GM03348 (cell line): ENCODE measurements at regions not wholly inside any gene's neighbourhood (a gene's known extent, or its start where the extent isn't known, plus 50 kb on each side); places are given as distances from the start of the nearest gene placed in this dataset.

ENCODE experiments used
- DNase-seq: peaks from one replicate; pipeline ENCODE4 v3.0.0; 2012; ENCODE audit warnings: low spot score

- no peak for DNase-seq
These were observed 225.7 kb downstream of the DPH6 start for GRCh38 chr15:35320158-35320780.

- DNase-seq = no peak
These were observed 226.6 kb downstream of the DPH6 start for GRCh38 chr15:35319354-35319753.

GRCh38 chr15:35317217-35317616 lies 228.7 kb downstream of the DPH6 start:
- no peak for DNase-seq

- no peak for DNase-seq
These were observed 227.2 kb upstream of the NANOGP8 start for GRCh38 chr15:35312344-35312743.

- DNase-seq = no peak
These were observed 226.5 kb upstream of the NANOGP8 start for GRCh38 chr15:35311615-35312014.

GRCh38 chr15:35309886-35310285 lies 224.8 kb upstream of the NANOGP8 start:
- peak; percentile 29 for DNase-seq

- DNase-seq = peak; percentile 74
These were observed 223.7 kb upstream of the NANOGP8 start for GRCh38 chr15:35308802-35309201.

GRCh38 chr15:35307676-35308075 lies 222.6 kb upstream of the NANOGP8 start:
- no peak for DNase-seq

GRCh38 chr15:35307026-35307425 lies 221.9 kb upstream of the NANOGP8 start:
- no peak for DNase-seq

GRCh38 chr15:35306361-35306981 lies 221.4 kb upstream of the NANOGP8 start:
- peak; percentile 39 for DNase-seq

GRCh38 chr15:35305946-35306345 lies 220.9 kb upstream of the NANOGP8 start:
- peak; percentile 40 for DNase-seq

- no peak for DNase-seq
These were observed 220.0 kb upstream of the NANOGP8 start for GRCh38 chr15:35305031-35305550.

- no peak for DNase-seq
These were observed 219.3 kb upstream of the NANOGP8 start for GRCh38 chr15:35304389-35304788.

- DNase-seq = no peak
These were observed 217.2 kb upstream of the NANOGP8 start for GRCh38 chr15:35302334-35302733.

- DNase-seq = no peak
These were observed 216.0 kb upstream of the NANOGP8 start for GRCh38 chr15:35301088-35301487.

- no peak for DNase-seq
These were observed 214.1 kb upstream of the NANOGP8 start for GRCh38 chr15:35299059-35299735.

GRCh38 chr15:35298509-35298908 lies 213.4 kb upstream of the NANOGP8 start:
- no peak for DNase-seq

GRCh38 chr15:35293353-35294130 lies 208.4 kb upstream of the NANOGP8 start:
- peak; percentile 71 for DNase-seq

GRCh38 chr15:35290301-35290721 lies 205.2 kb upstream of the NANOGP8 start:
- no peak for DNase-seq

GRCh38 chr15:35289024-35289617 lies 204.0 kb upstream of the NANOGP8 start:
- peak; percentile 61 for DNase-seq

- DNase-seq = no peak
These were observed 203.5 kb upstream of the NANOGP8 start for GRCh38 chr15:35288580-35288979.

- no peak for DNase-seq
These were observed 201.6 kb upstream of the NANOGP8 start for GRCh38 chr15:35286721-35287120.
